IMR-90 (cell line): ENCODE measurements at regions not wholly inside any gene's neighbourhood (a gene's known extent, or its start where the extent isn't known, plus 50 kb on each side); places are given as distances from the start of the nearest gene placed in this dataset.

Source experiments
- ATAC-seq: fragments of 200-7000 bp; cut with Tn5 transposase; 2 replicates; pipeline ENCODE4 v1.9.1; 2020; ENCODE audit warnings: low read depth, mild to moderate bottlenecking, moderate library complexity
- BruUV-seq: library from RNA; stranded (reverse); fragments of 400-500 nt; replicated peaks from 2 replicates; lab custom pipeline; 2021; lab: Mats Ljungman, UMichigan
- CTCF ChIA-PET: fragments of 300-600 bp; formaldehyde crosslinking; extraction: SDS; loops from one replicate; lab custom pipeline; 2021; ENCODE audit warnings: antibody characterized with exemption; lab: Yijun Ruan, JAX
- POLR2A ChIA-PET: fragments of 300-600 bp; sonication (Branson Sonifier 250); formaldehyde crosslinking; loops from one replicate; lab custom pipeline; 2022; ENCODE audit warnings: antibody characterized with exemption; ENCODE audit not compliant: unreplicated experiment; lab: Charles Lee
- DNase-seq: peaks from one replicate; pipeline ENCODE4 v3.0.0; 2013
- H2AFZ ChIP-seq: replicated peaks from 2 replicates; pipeline ENCODE3; 2013; ENCODE audit warnings: low read length, mild to moderate bottlenecking; ENCODE audit not compliant: poor library complexity
- H2AK5ac ChIP-seq: 2 replicates; pipeline ENCODE4 v1.6.1; 2013; ENCODE audit warnings: low read depth, low read length, inconsistent platforms
- H2AK9ac ChIP-seq: replicated peaks from 2 replicates; pipeline ENCODE3; 2013; ENCODE audit warnings: mild to moderate bottlenecking, low read depth, low read length, moderate library complexity; ENCODE audit not compliant: poor library complexity
- H2BK120ac ChIP-seq: 2 replicates; pipeline ENCODE4 v1.6.1; 2013; ENCODE audit warnings: low read depth, low read length, inconsistent platforms
- H2BK15ac ChIP-seq: 3 replicates; pipeline ENCODE4 v1.6.1; 2013; ENCODE audit warnings: low read depth, low read length, inconsistent platforms
- H2BK20ac ChIP-seq: 2 replicates; pipeline ENCODE4 v1.6.1; 2013; ENCODE audit warnings: low read depth, mild to moderate bottlenecking, inconsistent platforms, low read length, moderate library complexity
- H2BK5ac ChIP-seq: 2 replicates; pipeline ENCODE4 v1.6.1; 2013; ENCODE audit warnings: mild to moderate bottlenecking, low read depth, low read length, inconsistent platforms; ENCODE audit not compliant: poor library complexity, severe bottlenecking
- H3K14ac ChIP-seq: replicated peaks from 2 replicates; pipeline ENCODE4 v1.6.1; 2013; ENCODE audit warnings: low read depth, low read length, inconsistent platforms
- H3K18ac ChIP-seq: 2 replicates; pipeline ENCODE4 v1.6.1; 2013; ENCODE audit warnings: low read depth, low read length, control low read depth
- H3K23ac ChIP-seq: 2 replicates; pipeline ENCODE4 v1.6.1; 2013; ENCODE audit warnings: low read depth, low read length, inconsistent platforms
- H3K27ac ChIP-seq: 2 replicates; pipeline ENCODE4 v1.5.1; 2013; ENCODE audit warnings: mild to moderate bottlenecking, control low read depth, low read length; ENCODE audit not compliant: insufficient read depth
- H3K27me3 ChIP-seq: 2 replicates; pipeline ENCODE4 v1.6.1; 2013; ENCODE audit warnings: low read length; ENCODE audit not compliant: control insufficient read depth, insufficient read depth
- H3K36me3 ChIP-seq: 2 replicates; pipeline ENCODE4 v1.6.1; 2013; ENCODE audit warnings: low read length, mixed read lengths; ENCODE audit not compliant: control insufficient read depth, insufficient read depth
- H3K4ac ChIP-seq: 2 replicates; pipeline ENCODE4 v1.6.1; 2013; ENCODE audit warnings: low read depth, low read length, inconsistent platforms
- H3K4me1 ChIP-seq: 2 replicates; pipeline ENCODE4 v1.6.1; 2013; ENCODE audit warnings: low read length, mixed read lengths; ENCODE audit not compliant: control insufficient read depth, insufficient read depth
- H3K4me2 ChIP-seq: 2 replicates; pipeline ENCODE4 v1.6.1; 2013; ENCODE audit warnings: low read depth, mild to moderate bottlenecking, control low read depth, low read length, moderate library complexity
- H3K4me3 ChIP-seq: 2 replicates; pipeline ENCODE4 v1.5.1; 2013; ENCODE audit warnings: low read depth, mild to moderate bottlenecking, control low read depth, low read length, moderate library complexity; ENCODE audit not compliant: insufficient read depth
- H3K56ac ChIP-seq: 2 replicates; pipeline ENCODE4 v1.6.1; 2013; ENCODE audit warnings: low read length, inconsistent platforms; ENCODE audit not compliant: insufficient read depth; ENCODE audit errors: extremely low read depth
- H3K79me1 ChIP-seq, 2 experiments: 2 replicates each; pipeline ENCODE4 v1.6.1; 2013; ENCODE audit warnings: low read length in 2 of 2, inconsistent platforms in 1 of 2, low read depth in 1 of 2
- H3K9ac ChIP-seq: 2 replicates; pipeline ENCODE4 v1.6.1; 2013; ENCODE audit warnings: low read depth, low read length, control low read depth
- H3K9me1 ChIP-seq: 2 replicates; pipeline ENCODE4 v1.6.1; 2013; ENCODE audit warnings: low read length, inconsistent platforms; ENCODE audit not compliant: insufficient read depth
- H3K9me3 ChIP-seq: 2 replicates; pipeline ENCODE4 v1.6.1; 2013; ENCODE audit warnings: low read length; ENCODE audit not compliant: control insufficient read depth, insufficient read depth
- H4K20me1 ChIP-seq: 2 replicates; pipeline ENCODE4 v1.6.1; 2013; ENCODE audit warnings: low read length, inconsistent platforms; ENCODE audit not compliant: insufficient read depth
- H4K5ac ChIP-seq: 2 replicates; pipeline ENCODE4 v1.6.1; 2013; ENCODE audit warnings: mild to moderate bottlenecking, low read depth, low read length, control low read depth
- H4K8ac ChIP-seq, 2 experiments: 2 replicates each; pipeline ENCODE4 v1.6.1; 2013; ENCODE audit warnings: low read depth in 2 of 2, low read length in 2 of 2, control low read depth in 1 of 2, inconsistent platforms in 1 of 2
- H4K91ac ChIP-seq: 2 replicates; pipeline ENCODE4 v1.6.1; 2013; ENCODE audit warnings: low read depth, low read length, inconsistent platforms; ENCODE audit not compliant: insufficient read depth
- CHD1 ChIP-seq: IDR thresholded peaks from 2 replicates; pipeline ENCODE4 v1.6.1; 2012; ENCODE audit warnings: low read depth, low read length, improper control_type of control experiment
- CTCF ChIP-seq: conservative IDR thresholded peaks from 2 replicates; pipeline ENCODE4 v1.5.1; 2012; ENCODE audit warnings: mild to moderate bottlenecking, low read depth, low read length, improper control_type of control experiment
- ELK1 ChIP-seq: fragments of 150-350 bp; IDR thresholded peaks from 2 replicates; pipeline ENCODE4 v1.6.1; 2016; ENCODE audit warnings: low read depth, mild to moderate bottlenecking, low read length, moderate library complexity, borderline replicate concordance
- MAZ ChIP-seq: IDR thresholded peaks from 2 replicates; pipeline ENCODE4 v1.6.1; 2012; ENCODE audit warnings: low read depth, mild to moderate bottlenecking, low read length, improper control_type of control experiment, moderate library complexity, borderline replicate concordance
- POLR2A ChIP-seq: IDR thresholded peaks from 2 replicates; pipeline ENCODE4 v1.6.1; 2012; ENCODE audit warnings: mild to moderate bottlenecking, low read depth, low read length
- RCOR1 ChIP-seq: IDR thresholded peaks from 2 replicates; pipeline ENCODE4 v1.6.1; 2012; ENCODE audit warnings: mild to moderate bottlenecking, low read length, improper control_type of control experiment; ENCODE audit not compliant: insufficient replicate concordance
- SMC3 ChIP-seq: fragments of 150-350 bp; IDR thresholded peaks from 2 replicates; pipeline ENCODE4 v1.6.1; 2016; ENCODE audit warnings: low read depth, mild to moderate bottlenecking, antibody characterized with exemption, low read length, moderate library complexity
- WGBS, 2 experiments: methylation state at CpG; one replicate each; pipeline versions ENCODE4 v1.1.5 to v1.1.7; 2013; ENCODE audit warnings: missing lambda C conversion rate in 2 of 2; ENCODE audit not compliant: insufficient read length in 1 of 2; ENCODE audit errors: extremely low coverage in 2 of 2; 5-methylcytosine and 5-hydroxymethylcytosine counted together
- dilution Hi-C: fragments of 300-500 bp; cut with HindIII; formaldehyde crosslinking; loops from one replicate; pipeline ENCODE4 v1.14.3; 2018; ENCODE audit warnings: low sequenced_read_pairs; ENCODE audit not compliant: unreplicated experiment
- in situ Hi-C: fragments of 300-500 bp; cut with MboI; formaldehyde crosslinking; loops from 3 replicates; pipeline ENCODE4 v1.14.3; 2019; ENCODE audit warnings: low sequenced_read_pairs, inconsistent platforms, mixed read lengths
- intact Hi-C: fragments of 100-400 bp; cut with micrococcal nuclease; formaldehyde crosslinking; loops from 2 replicates; pipeline ENCODE4 v1.10.0; 2022

- Histone ChIP-seq H2AFZ (no peak overlapping the region), H2BK5ac (no peak overlapping the region), H3K9me1 (0 out of 2 replicates have a peak, but pooled peaks cover 4% of the 10 kb centered on the region), H3K27me3 (no peaks in the 10 kb centered on the region), H3K4me3 (no peak overlapping the region), H3K9me3 (no peaks in the 10 kb centered on the region), H3K79me1 (0 out of 4 replicates have a peak, but pooled peaks cover 0 to 3% of the 10 kb centered on the region in 2 experiments), H3K23ac (no peak overlapping the region), H4K8ac (no peak overlapping the region), H3K4ac (no peak overlapping the region), H3K4me1 (peaks cover 9% of the 10 kb centered on the region; the same call in 1 of the 2 replicates), H3K36me3 (no peaks in the 10 kb centered on the region), H4K91ac (no peak overlapping the region), H2BK120ac (peak overlapping the region; percentile 45; the same call in 1 of the 2 replicates), H3K18ac (no peak overlapping the region), H4K5ac (no peak overlapping the region), H3K56ac (no peak overlapping the region), H2AK9ac (no peak overlapping the region), H2BK15ac (0 out of 3 replicates have a peak overlapping the region, but pooled peaks have one; percentile 81), H3K9ac (no peak overlapping the region), H2BK20ac (peak overlapping the region; percentile 49; the same call in 1 of the 2 replicates), H4K20me1 (no peaks in the 10 kb centered on the region), H3K4me2 (no peak overlapping the region), H2AK5ac (no peak overlapping the region), H3K14ac (no peak overlapping the region), H3K27ac (no peak overlapping the region)
- ChIA-PET CTCF (no interaction called here), POLR2A (interaction anchor here (0.8 kb wide), 1 partner anchor 386 kb away, joined by 3 read pairs; the partner anchor contains the start of gene CITED2)
- WGBS, 2 experiments, result no CpG with 5 or more reads among the region's 3 CpGs
- DNase-seq, result no peak
- in situ Hi-C loops, result loop anchor here (10.0 kb wide), 1 partner anchor 385 kb away; the partner anchor contains the start of gene CITED2
- intact Hi-C loops, result loop anchor here (5.0 kb wide), 3 partner anchors 163 to 777 kb away; no protein-coding TSS in a partner anchor
- TF ChIP-seq SMC3 (no peak), ELK1 (no peak), POLR2A (no peak), RCOR1 (no peak), CHD1 (no peak), MAZ (no peak), CTCF (no peak)
- no TSS peak for BruUV-seq
- no peak for ATAC-seq
- dilution Hi-C loops, result no loop called here
Observed at GRCh38 chr6:139760128-139760527, 385.7 kb upstream of the CITED2 start.
